ENCODE measurements at regions not wholly inside any gene's neighbourhood (a gene's known extent, or its start where the extent isn't known, plus 50 kb on each side); places are given as distances from the start of the nearest gene placed in this dataset.

- H3K27ac ChIP-seq (ENCODE audit: low read depth, low read length) = no peak overlapping the region
- H3K79me2 ChIP-seq (ENCODE audit: control insufficient read depth, low read length) = no peaks in the 10 kb centered on the region
- no peaks in the 10 kb centered on the region for H3F3A ChIP-seq (ENCODE audit: control insufficient read depth, insufficient read depth)
- no peaks in the 10 kb centered on the region for H3K9me2 ChIP-seq (replicated peaks; ENCODE audit: control insufficient read depth, low read length)
- no peaks in the 10 kb centered on the region for H3K36me3 ChIP-seq (ENCODE audit: control insufficient read depth, low read length)
- no peaks in the 10 kb centered on the region for H3K27me3 ChIP-seq (ENCODE audit: control insufficient read depth, low read length)
- TF ChIP-seq CTCF (IDR thresholded peaks at IDR 0.05; ENCODE audit: low read depth, low read length, poor library complexity, severe bottlenecking) (no peak), EZH2phosphoT487 (IDR thresholded peaks at IDR 0.05; ENCODE audit: borderline replicate concordance, low read length) (no peak)
- no peaks in the 10 kb centered on the region for H4K20me1 ChIP-seq (ENCODE audit: control insufficient read depth, insufficient read depth, low read depth, low read length)
- no peak overlapping the region for H3K4me2 ChIP-seq (ENCODE audit: low read length)
- no peaks in the 10 kb centered on the region for H3K4me1 ChIP-seq (ENCODE audit: control insufficient read depth, low read length)
- H3K9me3 ChIP-seq (ENCODE audit: control insufficient read depth, insufficient read depth, low read length) = peaks cover 2% of the 10 kb centered on the region; the same call in 1 of the 2 replicates
- no peak overlapping the region for H3K4me3 ChIP-seq (ENCODE audit: low read length)
Measured at GRCh38 chr17:27199948-27200347, 94.0 kb upstream of the WSB1 start.

- no peaks in the 10 kb centered on the region for H3K9me2 ChIP-seq (replicated peaks; ENCODE audit: control insufficient read depth, low read length)
- no peaks in the 10 kb centered on the region for H4K20me1 ChIP-seq (ENCODE audit: control insufficient read depth, insufficient read depth, low read depth, low read length)
- H3F3A ChIP-seq (ENCODE audit: control insufficient read depth, insufficient read depth) = no peaks in the 10 kb centered on the region
- no peaks in the 10 kb centered on the region for H3K36me3 ChIP-seq (ENCODE audit: control insufficient read depth, low read length)
- H3K27ac ChIP-seq (ENCODE audit: low read depth, low read length) = no peak overlapping the region
- TF ChIP-seq EZH2phosphoT487 (IDR thresholded peaks at IDR 0.05; ENCODE audit: borderline replicate concordance, low read length) (no peak), CTCF (IDR thresholded peaks at IDR 0.05; ENCODE audit: low read depth, low read length, poor library complexity, severe bottlenecking) (no peak)
- H3K79me2 ChIP-seq (ENCODE audit: control insufficient read depth, low read length) = no peaks in the 10 kb centered on the region
- H3K4me1 ChIP-seq (ENCODE audit: control insufficient read depth, low read length) = no peaks in the 10 kb centered on the region
- peaks cover 2% of the 10 kb centered on the region; the same call in 1 of the 2 replicates for H3K9me3 ChIP-seq (ENCODE audit: control insufficient read depth, insufficient read depth, low read length)
- no peak overlapping the region for H3K4me2 ChIP-seq (ENCODE audit: low read length)
- H3K4me3 ChIP-seq (ENCODE audit: low read length) = no peak overlapping the region
- H3K27me3 ChIP-seq (ENCODE audit: control insufficient read depth, low read length) = no peaks in the 10 kb centered on the region
Measured at GRCh38 chr17:27200476-27200875, 93.4 kb upstream of the WSB1 start.

GRCh38 chr17:27203241-27203640, 90.7 kb upstream of the WSB1 start:
- H3K4me2 ChIP-seq (ENCODE audit: low read length) = no peak overlapping the region

More at GRCh38 chr17:27203241-27203640, 90.7 kb upstream of the WSB1 start:
- Histone ChIP-seq H3F3A (ENCODE audit: control insufficient read depth, insufficient read depth) (no peaks in the 10 kb centered on the region), H3K9me2 (replicated peaks; ENCODE audit: control insufficient read depth, low read length) (no peaks in the 10 kb centered on the region), H3K27ac (ENCODE audit: low read depth, low read length) (no peak overlapping the region), H3K9me3 (ENCODE audit: control insufficient read depth, insufficient read depth, low read length) (no peaks in the 10 kb centered on the region), H3K4me1 (ENCODE audit: control insufficient read depth, low read length) (peaks cover 4% of the 10 kb centered on the region), H3K79me2 (ENCODE audit: control insufficient read depth, low read length) (no peaks in the 10 kb centered on the region), H4K20me1 (ENCODE audit: control insufficient read depth, insufficient read depth, low read depth, low read length) (no peaks in the 10 kb centered on the region), H3K4me3 (ENCODE audit: low read length) (no peak overlapping the region), H3K27me3 (ENCODE audit: control insufficient read depth, low read length) (no peaks in the 10 kb centered on the region), H3K36me3 (ENCODE audit: control insufficient read depth, low read length) (no peaks in the 10 kb centered on the region)
- TF ChIP-seq CTCF (IDR thresholded peaks at IDR 0.05; ENCODE audit: low read depth, low read length, poor library complexity, severe bottlenecking) (no peak), EZH2phosphoT487 (IDR thresholded peaks at IDR 0.05; ENCODE audit: borderline replicate concordance, low read length) (no peak)
